GM18951 (cell line): ENCODE measurements at regions not wholly inside any gene's neighbourhood (a gene's known extent, or its start where the extent isn't known, plus 50 kb on each side); places are given as distances from the start of the nearest gene placed in this dataset.

Experiments
- POLR2A ChIP-seq: IDR thresholded peaks from 4 replicates; pipeline ENCODE4 v1.6.1; 2011; ENCODE audit warnings: mild to moderate bottlenecking; ENCODE audit not compliant: insufficient read length, insufficient read depth; ENCODE audit errors: extremely low read depth
- in situ Hi-C: fragments of 300-500 bp; cut with MboI; formaldehyde crosslinking; loops from one replicate; pipeline ENCODE4 v1.12.0; 2022; ENCODE audit warnings: low sequenced_read_pairs, mixed read lengths, inconsistent platforms; ENCODE audit not compliant: unreplicated experiment

- in situ Hi-C loops, result loop anchor here (25.0 kb wide), 1 partner anchor 251 kb away; the partner anchor contains the start of gene WDR25
- TF ChIP-seq POLR2A, result no peak
Measured at GRCh38 chr14:100638211-100638855, 51.1 kb upstream of the BEGAIN start.

DNA sequence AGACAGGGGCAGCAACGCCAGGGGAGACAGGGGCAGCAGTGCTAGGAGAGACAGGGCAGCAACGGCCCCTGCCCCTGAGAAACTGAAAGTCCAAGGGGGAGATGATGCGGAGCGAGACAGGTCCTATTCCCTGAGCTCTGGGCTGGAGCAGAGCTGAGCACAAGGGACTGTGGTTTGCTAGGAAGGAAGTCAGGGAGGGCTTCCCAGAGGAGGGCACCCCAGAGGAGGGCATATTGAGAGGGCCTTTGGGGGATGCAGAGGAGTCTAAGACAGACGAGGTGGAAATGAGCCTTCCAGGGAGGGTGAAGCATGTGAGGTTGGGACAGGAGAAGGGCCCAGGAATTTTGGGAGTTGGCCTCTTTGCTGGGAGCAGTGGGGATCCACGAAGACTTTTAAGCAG, 52.1 kb upstream of the BEGAIN start:
- in situ Hi-C loops, result loop anchor here (25.0 kb wide), 1 partner anchor 252 kb away; the partner anchor contains the start of gene WDR25
- no peak for TF ChIP-seq POLR2A

GRCh38 chr14:100640471-100641273, 53.5 kb upstream of the BEGAIN start:
- no peak for TF ChIP-seq POLR2A
- in situ Hi-C loops, result loop anchor here (25.0 kb wide), 1 partner anchor 253 kb away; the partner anchor contains the start of gene WDR25

DNA sequence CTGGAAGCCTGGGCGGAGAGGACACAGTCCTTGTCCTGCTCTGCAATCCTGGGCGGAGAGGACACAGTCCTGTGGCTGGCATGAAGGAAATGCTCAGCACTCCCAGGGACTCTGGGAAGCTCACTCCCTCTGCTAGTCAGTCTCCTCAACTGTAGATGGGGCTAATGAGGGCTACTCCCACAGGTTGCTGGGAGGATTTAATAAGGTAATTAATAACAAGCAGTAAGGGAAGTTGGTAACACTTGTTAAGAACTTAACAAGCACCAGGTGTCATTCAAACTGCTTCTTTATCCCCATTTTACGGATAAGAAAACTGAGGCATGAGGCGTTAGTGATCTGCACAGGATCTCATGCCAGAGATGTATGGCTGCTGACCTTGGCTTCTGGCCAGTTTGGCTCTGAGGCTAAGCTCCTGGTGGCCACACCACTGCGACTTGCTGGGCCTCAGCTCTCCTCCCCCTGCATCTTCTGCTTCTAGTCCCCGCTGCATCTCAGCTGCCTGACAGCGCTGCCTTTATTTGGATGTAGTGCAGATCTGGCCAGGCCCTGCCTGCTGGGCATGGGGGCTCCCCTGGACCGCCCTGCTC, 54.1 kb upstream of the BEGAIN start:
- no peak for TF ChIP-seq POLR2A
- in situ Hi-C loops, result loop anchor here (25.0 kb wide), 1 partner anchor 254 kb away; the partner anchor contains the start of gene WDR25

DNA sequence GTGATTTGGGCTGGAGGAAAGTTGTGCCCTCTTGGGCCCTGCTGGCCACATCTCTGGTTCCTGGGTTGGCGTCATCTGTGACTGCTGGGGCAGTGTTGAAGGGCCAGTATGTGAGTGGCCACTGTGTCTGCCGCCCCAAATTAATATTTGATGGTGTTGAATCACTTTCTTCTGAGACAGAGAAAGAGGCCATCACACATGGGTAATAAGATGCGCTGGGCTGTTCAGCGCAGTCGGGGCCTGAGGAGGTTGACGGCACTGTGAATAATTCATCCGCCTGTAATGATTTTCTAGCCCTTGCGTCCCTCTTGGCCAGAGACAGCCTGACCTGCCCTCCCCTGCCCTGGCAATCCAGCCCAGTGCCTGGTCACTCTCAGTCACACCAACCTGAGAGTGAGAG, 56.2 kb upstream of the BEGAIN start:
- in situ Hi-C loops, result loop anchor here (25.0 kb wide), 1 partner anchor 256 kb away; the partner anchor contains the start of gene WDR25
- TF ChIP-seq POLR2A, result no peak

DNA sequence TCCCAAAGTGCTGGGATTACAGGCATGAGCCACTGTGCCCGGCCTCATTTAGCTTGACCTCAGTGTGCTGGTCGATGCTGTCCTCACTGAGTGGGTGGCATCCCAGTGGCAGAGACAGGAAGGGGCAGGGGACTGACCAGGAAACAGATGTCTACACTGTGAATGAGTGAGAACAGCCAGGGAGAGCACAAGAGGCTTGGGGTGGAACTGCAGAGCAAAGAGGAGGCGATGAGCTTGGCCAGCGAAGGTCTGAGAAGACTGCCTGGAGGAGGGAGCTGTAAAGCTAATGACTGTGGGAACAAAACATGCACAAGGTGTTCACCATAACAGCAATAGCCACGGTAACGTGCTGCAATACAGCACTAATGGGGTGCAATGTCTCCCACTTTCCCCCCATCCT, 57.2 kb upstream of the BEGAIN start:
- in situ Hi-C loops, result loop anchor here (25.0 kb wide), 1 partner anchor 257 kb away; the partner anchor contains the start of gene WDR25
- no peak for TF ChIP-seq POLR2A

- no peak for TF ChIP-seq POLR2A
- in situ Hi-C loops, result loop anchor here (25.0 kb wide), 1 partner anchor 257 kb away; the partner anchor contains the start of gene WDR25
Measured at GRCh38 chr14:100644784-100645183, 57.6 kb upstream of the BEGAIN start.

DNA sequence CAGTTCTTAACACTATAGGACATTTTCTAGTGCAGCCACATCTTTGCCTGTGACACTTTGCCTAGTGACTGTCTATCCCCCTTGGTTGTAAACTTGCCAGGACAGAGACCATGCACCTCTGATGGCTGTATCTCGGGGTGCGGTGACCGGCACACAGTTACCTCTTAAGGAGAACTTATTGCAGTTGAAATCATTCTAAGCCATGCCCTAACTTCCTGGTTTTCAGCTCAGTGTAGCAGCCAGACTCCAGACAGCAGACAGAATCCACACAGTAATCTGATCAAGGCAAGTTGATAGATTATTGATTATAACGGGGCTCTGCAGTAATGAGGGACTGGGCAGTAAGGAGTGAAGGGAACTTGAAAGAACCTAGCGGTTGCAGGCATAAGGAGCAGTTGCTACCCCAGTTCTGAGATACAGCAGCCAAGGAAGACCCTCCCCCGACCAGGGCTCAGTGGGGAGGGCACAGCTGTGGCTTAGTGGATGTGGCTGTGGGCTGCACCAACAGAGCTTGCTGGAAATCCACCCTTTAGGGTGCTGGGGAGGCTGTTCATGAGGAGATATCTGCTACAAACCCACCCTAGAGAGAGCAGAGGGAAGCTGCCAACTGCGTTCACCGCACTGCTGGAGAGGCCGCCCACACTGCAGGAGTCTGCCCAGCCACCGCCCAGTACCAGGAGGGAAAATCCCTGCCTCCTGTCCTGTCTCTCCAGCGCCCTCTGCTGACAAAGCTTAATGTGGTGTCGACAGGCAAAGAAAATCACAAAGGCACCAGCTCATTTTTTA, 58.2 kb upstream of the BEGAIN start:
- in situ Hi-C loops, result loop anchor here (25.0 kb wide), 1 partner anchor 258 kb away; the partner anchor contains the start of gene WDR25
- TF ChIP-seq POLR2A, result no peak

DNA sequence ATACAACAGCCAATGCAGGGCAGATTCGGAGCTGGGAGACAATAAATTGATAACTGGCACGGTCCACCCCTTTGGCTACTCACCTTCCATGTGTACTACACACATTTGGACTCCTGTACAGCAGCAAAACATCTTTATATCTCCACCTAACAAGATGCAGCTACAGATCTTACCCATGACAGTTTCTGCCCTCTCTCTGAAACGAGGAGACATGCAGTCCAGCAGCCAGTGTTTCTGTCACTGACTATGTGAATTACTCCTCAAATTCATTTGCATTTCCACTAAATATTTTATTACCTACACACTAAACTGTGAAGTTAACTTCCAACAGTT, 58.7 kb upstream of the BEGAIN start:
- in situ Hi-C loops, result loop anchor here (25.0 kb wide), 1 partner anchor 259 kb away; the partner anchor contains the start of gene WDR25
- no peak for TF ChIP-seq POLR2A

DNA sequence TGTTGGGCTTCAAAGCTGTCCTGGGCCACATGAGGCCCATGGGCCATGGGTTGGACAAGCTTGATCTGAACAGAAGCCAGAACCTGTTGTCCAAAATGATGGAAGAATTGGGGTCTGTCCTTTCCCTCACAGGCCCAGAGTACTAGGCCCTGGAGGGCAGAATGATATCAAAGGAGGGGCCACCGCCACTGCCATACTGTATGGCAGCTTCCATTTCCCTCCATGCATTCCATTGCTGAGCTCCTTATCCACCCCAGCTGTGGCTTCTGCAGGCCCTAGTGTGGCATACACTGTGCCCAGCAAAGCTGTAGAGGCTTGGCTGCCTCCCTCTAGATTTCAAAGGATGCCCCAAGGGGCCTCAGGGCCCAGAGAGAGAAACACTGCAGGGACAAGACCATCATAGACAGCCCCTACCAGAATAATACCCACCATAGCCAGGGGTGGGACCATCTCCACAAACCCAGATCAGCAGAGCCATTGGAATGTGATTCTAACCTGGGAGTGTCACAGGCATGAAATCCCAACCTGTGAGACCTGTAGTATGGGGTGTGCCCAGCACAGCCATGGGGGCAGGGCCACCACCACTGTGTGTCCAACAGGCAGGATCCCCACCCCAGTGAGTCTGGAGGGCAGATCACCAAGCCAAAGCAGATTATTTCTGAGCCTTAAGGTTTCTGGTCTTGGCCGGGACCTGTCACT, 61.4 kb upstream of the BEGAIN start:
- no peak for TF ChIP-seq POLR2A
- in situ Hi-C loops, result loop anchor here (25.0 kb wide), 1 partner anchor 261 kb away; the partner anchor contains the start of gene WDR25

GRCh38 chr14:100649173-100649519, 61.9 kb upstream of the BEGAIN start:
- in situ Hi-C loops, result loop anchor here (25.0 kb wide), 1 partner anchor 262 kb away; the partner anchor contains the start of gene WDR25
- no peak for TF ChIP-seq POLR2A

GRCh38 chr14:100651999-100652508, 64.8 kb upstream of the BEGAIN start:
- in situ Hi-C loops, result no loop called here

More at GRCh38 chr14:100651999-100652508, 64.8 kb upstream of the BEGAIN start:
- no peak for TF ChIP-seq POLR2A
